WTC11 (cell line): ENCODE measurements at regions not wholly inside any gene's neighbourhood (a gene's known extent, or its start where the extent isn't known, plus 50 kb on each side); places are given as distances from the start of the nearest gene placed in this dataset.

ENCODE experiments used
- ATAC-seq: fragments of 200-7000 bp; cut with Tn5 transposase; 2 replicates; pipeline ENCODE4 v1.10.0; 2021; ENCODE audit warnings: mild to moderate bottlenecking, moderate library complexity
- CTCF ChIA-PET: fragments of 300-600 bp; sonication (Branson Sonifier 250); formaldehyde crosslinking; loops from one replicate; lab custom pipeline; 2021; ENCODE audit warnings: antibody characterized with exemption; lab: Charles Lee
- POLR2A ChIA-PET: fragments of 350-600 bp; sonication (Branson Sonifier 250); formaldehyde crosslinking; loops from one replicate; lab custom pipeline; 2021; ENCODE audit warnings: antibody characterized with exemption; lab: Charles Lee
- DNase-seq: peaks from one replicate; pipeline ENCODE4 v3.0.0; 2021; ENCODE audit warnings: low spot score
- H3K27ac Mint-ChIP-seq: 2 replicates; pipeline ENCODE4 v1.8.0; 2021; ENCODE audit warnings: mixed read lengths
- H3K27me3 Mint-ChIP-seq: 2 replicates; pipeline ENCODE4 v1.8.0; 2021; ENCODE audit warnings: low read depth, mild to moderate bottlenecking, moderate library complexity, mixed read lengths
- H3K36me3 Mint-ChIP-seq: 2 replicates; pipeline ENCODE4 v1.8.0; 2021; ENCODE audit warnings: mixed read lengths
- H3K4me1 Mint-ChIP-seq: 2 replicates; pipeline ENCODE4 v1.8.0; 2022; ENCODE audit warnings: mixed read lengths
- H3K4me3 Mint-ChIP-seq: 2 replicates; pipeline ENCODE4 v1.8.0; 2021; ENCODE audit warnings: mild to moderate bottlenecking, moderate library complexity, mixed read lengths
- H3K9me3 Mint-ChIP-seq: 2 replicates; pipeline ENCODE4 v1.8.0; 2021; ENCODE audit warnings: mixed read lengths
- CBFB ChIP-seq: sonication (generic); formaldehyde crosslinking; IDR thresholded peaks from 2 replicates; pipeline ENCODE4 v1.8.1; 2022; ENCODE audit warnings: mild to moderate bottlenecking, low read depth, missing genetic modification reagents
- CDX4 ChIP-seq: fragments of 250-450 bp; sonication (Bioruptor Pico); IDR thresholded peaks from 2 replicates; pipeline ENCODE4 v1.9.0; 2021; ENCODE audit warnings: moderate library complexity, mild to moderate bottlenecking, inconsistent platforms, borderline replicate concordance
- CREB1 ChIP-seq: sonication (generic); formaldehyde crosslinking; IDR thresholded peaks from 2 replicates; pipeline ENCODE4 v1.8.0; 2023; ENCODE audit warnings: mild to moderate bottlenecking, missing genetic modification reagents
- CREM ChIP-seq: sonication (generic); formaldehyde crosslinking; IDR thresholded peaks from 2 replicates; pipeline ENCODE4 v1.8.1; 2022; ENCODE audit warnings: mild to moderate bottlenecking, missing genetic modification reagents, moderate library complexity
- EMX1 ChIP-seq: fragments of 250-450 bp; sonication (Bioruptor Pico); IDR thresholded peaks from 2 replicates; pipeline ENCODE4 v1.8.0; 2021; ENCODE audit warnings: mild to moderate bottlenecking
- FOXP1 ChIP-seq: sonication (generic); formaldehyde crosslinking; IDR thresholded peaks from 2 replicates; pipeline ENCODE4 v1.8.0; 2022; ENCODE audit warnings: missing genetic modification reagents, mild to moderate bottlenecking, moderate library complexity, borderline replicate concordance
- GRHL2 ChIP-seq: fragments of 250-450 bp; sonication (Bioruptor Pico); IDR thresholded peaks from 2 replicates; pipeline ENCODE4 v1.8.0; 2022; ENCODE audit warnings: mild to moderate bottlenecking, moderate library complexity; ENCODE audit not compliant: insufficient replicate concordance, severe bottlenecking
- HMGA2 ChIP-seq: fragments of 250-450 bp; sonication (Bioruptor Pico); IDR thresholded peaks from 2 replicates; pipeline ENCODE4 v1.4.0; 2021; ENCODE audit warnings: mild to moderate bottlenecking, moderate library complexity
- IRF2 ChIP-seq: sonication (generic); formaldehyde crosslinking; IDR thresholded peaks from 2 replicates; pipeline ENCODE4 v1.8.0; 2022; ENCODE audit warnings: low read depth, missing genetic modification reagents, borderline replicate concordance
- KAT7 ChIP-seq: sonication (generic); formaldehyde crosslinking; IDR thresholded peaks from 2 replicates; pipeline ENCODE4 v1.8.1; 2023; ENCODE audit warnings: missing genetic modification reagents, mild to moderate bottlenecking, borderline replicate concordance
- MXD4 ChIP-seq: fragments of 250-450 bp; sonication (Bioruptor Pico); IDR thresholded peaks from 2 replicates; pipeline ENCODE4 v1.8.0; 2021; ENCODE audit warnings: mild to moderate bottlenecking, moderate library complexity, borderline replicate concordance
- NFATC4 ChIP-seq: fragments of 250-450 bp; sonication (Bioruptor Pico); IDR thresholded peaks from 2 replicates; pipeline ENCODE4 v1.9.0; 2021; ENCODE audit warnings: mild to moderate bottlenecking
- NR2C2 ChIP-seq: sonication (generic); formaldehyde crosslinking; IDR thresholded peaks from 2 replicates; pipeline ENCODE4 v1.8.0; 2022; ENCODE audit warnings: mild to moderate bottlenecking, missing genetic modification reagents
- OVOL2 ChIP-seq: fragments of 250-450 bp; sonication (Bioruptor Pico); IDR thresholded peaks from 2 replicates; pipeline ENCODE4 v1.9.0; 2021; ENCODE audit warnings: mild to moderate bottlenecking, borderline replicate concordance
- SMAD4 ChIP-seq: sonication (generic); formaldehyde crosslinking; IDR thresholded peaks from 2 replicates; pipeline ENCODE4 v1.8.0; 2022; ENCODE audit warnings: mild to moderate bottlenecking, missing genetic modification reagents
- SOX15 ChIP-seq: fragments of 250-450 bp; sonication (Bioruptor Pico); IDR thresholded peaks from 2 replicates; pipeline ENCODE4 v1.9.0; 2021; ENCODE audit warnings: mild to moderate bottlenecking
- TEAD1 ChIP-seq: sonication (generic); formaldehyde crosslinking; IDR thresholded peaks from 2 replicates; pipeline ENCODE4 v1.8.0; 2022; ENCODE audit warnings: mild to moderate bottlenecking, missing genetic modification reagents
- ZNF138 ChIP-seq: sonication (generic); formaldehyde crosslinking; conservative IDR thresholded peaks from 2 replicates; pipeline ENCODE4 v1.8.1; 2022; ENCODE audit warnings: mild to moderate bottlenecking, moderate library complexity, missing genetic modification reagents
- ZNF263 ChIP-seq: sonication (generic); formaldehyde crosslinking; IDR thresholded peaks from 2 replicates; pipeline ENCODE4 v1.8.1; 2022; ENCODE audit warnings: low read depth, mild to moderate bottlenecking, moderate library complexity, missing genetic modification reagents
- ZNF423 ChIP-seq: fragments of 250-450 bp; sonication (Bioruptor Pico); IDR thresholded peaks from 2 replicates; pipeline ENCODE4 v2.1.2; 2022; ENCODE audit warnings: mild to moderate bottlenecking, moderate library complexity
- TF ChIP-seq, protein P1 (sequence below): sonication (generic); formaldehyde crosslinking; IDR thresholded peaks from 2 replicates; pipeline ENCODE4 v1.8.0; 2022; ENCODE audit warnings: mild to moderate bottlenecking, missing genetic modification reagents
- TF ChIP-seq, protein P2 (sequence below): sonication (generic); formaldehyde crosslinking; IDR thresholded peaks from 2 replicates; pipeline ENCODE4 v1.8.0; 2023; ENCODE audit warnings: missing genetic modification reagents
- TF ChIP-seq, protein P3 (sequence below): sonication (generic); formaldehyde crosslinking; IDR thresholded peaks from 2 replicates; pipeline ENCODE4 v1.8.0; 2022; ENCODE audit warnings: mild to moderate bottlenecking, missing genetic modification reagents
- TF ChIP-seq, protein P4 (sequence below): sonication (generic); formaldehyde crosslinking; IDR thresholded peaks from 2 replicates; pipeline ENCODE4 v1.8.1; 2023; ENCODE audit warnings: mild to moderate bottlenecking, missing genetic modification reagents, moderate library complexity
- TF ChIP-seq, protein P5 (sequence below): sonication (generic); formaldehyde crosslinking; IDR thresholded peaks from 2 replicates; pipeline ENCODE4 v1.8.1; 2022; ENCODE audit warnings: missing genetic modification reagents, borderline replicate concordance

DNA sequence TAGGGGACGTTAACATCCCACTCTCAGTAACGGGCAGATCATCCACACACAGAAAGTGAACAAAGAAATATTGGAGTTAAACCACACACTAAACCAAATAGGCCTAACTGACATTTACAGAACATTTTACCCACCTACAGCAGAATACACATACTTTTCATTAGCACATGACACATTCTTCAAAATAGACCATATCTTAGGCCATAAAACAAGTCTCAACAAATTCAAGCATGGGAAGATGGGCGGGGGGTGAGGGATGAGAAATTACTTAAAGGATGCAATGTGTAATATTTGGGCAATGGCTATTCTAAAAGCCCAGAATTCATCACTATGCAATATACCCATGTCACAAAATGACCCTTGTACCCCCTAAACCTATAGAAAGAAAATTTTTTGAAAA, 226.2 kb downstream of the ATPSCKMT start:
- ChIA-PET CTCF (no interaction called here), POLR2A (no interaction called here)
- Mint-ChIP-seq H3K4me3 (no peak overlapping the region), H3K27me3 (no peaks in the 10 kb centered on the region), H3K36me3 (peaks cover 18% of the 10 kb centered on the region), H3K4me1 (no peaks in the 10 kb centered on the region), H3K27ac (no peak overlapping the region), H3K9me3 (peaks cover 46% of the 10 kb centered on the region)
- ATAC-seq (no peak), DNase-seq (no peak)
- TF ChIP-seq CREB1 (CRISPR knock-in tag) (no peak), CDX4 (CRISPR knock-in tag) (no peak), EMX1 (CRISPR knock-in tag) (no peak), MXD4 (CRISPR knock-in tag) (no peak), GRHL2 (CRISPR knock-in tag) (no peak), NR2C2 (CRISPR knock-in tag) (no peak), HMGA2 (no peak), ZNF423 (no peak), TEAD1 (CRISPR knock-in tag) (no peak), ZNF138 (CRISPR knock-in tag) (no peak)
- TF ChIP-seq, protein P1, sequence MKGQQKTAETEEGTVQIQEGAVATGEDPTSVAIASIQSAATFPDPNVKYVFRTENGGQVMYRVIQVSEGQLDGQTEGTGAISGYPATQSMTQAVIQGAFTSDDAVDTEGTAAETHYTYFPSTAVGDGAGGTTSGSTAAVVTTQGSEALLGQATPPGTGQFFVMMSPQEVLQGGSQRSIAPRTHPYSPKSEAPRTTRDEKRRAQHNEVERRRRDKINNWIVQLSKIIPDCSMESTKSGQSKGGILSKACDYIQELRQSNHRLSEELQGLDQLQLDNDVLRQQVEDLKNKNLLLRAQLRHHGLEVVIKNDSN (CRISPR knock-in tag) = no peak

DNA sequence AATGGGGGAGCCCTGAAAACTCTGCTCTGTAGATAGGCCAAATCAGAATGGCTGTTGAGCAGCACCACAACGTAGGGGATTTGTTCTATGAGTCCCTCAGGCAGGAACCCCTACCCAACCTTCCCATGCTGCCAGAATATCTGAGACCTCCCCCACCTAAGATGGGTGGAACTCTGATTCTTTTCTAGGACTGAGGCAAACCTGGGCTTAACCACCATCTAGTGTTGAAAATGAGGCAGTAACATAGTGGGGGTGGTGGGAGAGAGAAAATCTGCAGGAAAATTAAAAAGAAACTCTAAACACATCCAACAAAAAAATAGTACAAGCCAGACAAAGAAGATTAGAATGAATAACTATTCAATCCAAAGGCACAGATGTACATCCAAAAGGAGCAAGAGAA, 228.4 kb downstream of the ATPSCKMT start:
- Mint-ChIP-seq H3K4me1 (peaks cover 4% of the 10 kb centered on the region; the same call in 1 of the 2 replicates), H3K27ac (no peak overlapping the region), H3K9me3 (peaks cover 42% of the 10 kb centered on the region), H3K36me3 (peaks cover 14% of the 10 kb centered on the region), H3K27me3 (no peaks in the 10 kb centered on the region), H3K4me3 (no peak overlapping the region)
- TF ChIP-seq, protein P2, sequence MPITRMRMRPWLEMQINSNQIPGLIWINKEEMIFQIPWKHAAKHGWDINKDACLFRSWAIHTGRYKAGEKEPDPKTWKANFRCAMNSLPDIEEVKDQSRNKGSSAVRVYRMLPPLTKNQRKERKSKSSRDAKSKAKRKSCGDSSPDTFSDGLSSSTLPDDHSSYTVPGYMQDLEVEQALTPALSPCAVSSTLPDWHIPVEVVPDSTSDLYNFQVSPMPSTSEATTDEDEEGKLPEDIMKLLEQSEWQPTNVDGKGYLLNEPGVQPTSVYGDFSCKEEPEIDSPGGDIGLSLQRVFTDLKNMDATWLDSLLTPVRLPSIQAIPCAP = no peak
- TF ChIP-seq, protein P3, sequence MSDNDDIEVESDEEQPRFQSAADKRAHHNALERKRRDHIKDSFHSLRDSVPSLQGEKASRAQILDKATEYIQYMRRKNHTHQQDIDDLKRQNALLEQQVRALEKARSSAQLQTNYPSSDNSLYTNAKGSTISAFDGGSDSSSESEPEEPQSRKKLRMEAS (CRISPR knock-in tag) = no peak
- TF ChIP-seq NFATC4 = no peak
- no peak for TF ChIP-seq IRF2 (CRISPR knock-in tag)
- no peak for TF ChIP-seq CREM (CRISPR knock-in tag)
- no peak for TF ChIP-seq SMAD4 (CRISPR knock-in tag)
- TF ChIP-seq, protein P1 (CRISPR knock-in tag) = no peak
- TF ChIP-seq, protein P4, sequence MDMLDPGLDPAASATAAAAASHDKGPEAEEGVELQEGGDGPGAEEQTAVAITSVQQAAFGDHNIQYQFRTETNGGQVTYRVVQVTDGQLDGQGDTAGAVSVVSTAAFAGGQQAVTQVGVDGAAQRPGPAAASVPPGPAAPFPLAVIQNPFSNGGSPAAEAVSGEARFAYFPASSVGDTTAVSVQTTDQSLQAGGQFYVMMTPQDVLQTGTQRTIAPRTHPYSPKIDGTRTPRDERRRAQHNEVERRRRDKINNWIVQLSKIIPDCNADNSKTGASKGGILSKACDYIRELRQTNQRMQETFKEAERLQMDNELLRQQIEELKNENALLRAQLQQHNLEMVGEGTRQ = no peak
- TF ChIP-seq EMX1 (CRISPR knock-in tag) = no peak
- TF ChIP-seq CBFB (CRISPR knock-in tag) = no peak
- no peak for TF ChIP-seq FOXP1 (CRISPR knock-in tag)
- no peak for TF ChIP-seq ZNF263 (CRISPR knock-in tag)
- TF ChIP-seq, protein P5, sequence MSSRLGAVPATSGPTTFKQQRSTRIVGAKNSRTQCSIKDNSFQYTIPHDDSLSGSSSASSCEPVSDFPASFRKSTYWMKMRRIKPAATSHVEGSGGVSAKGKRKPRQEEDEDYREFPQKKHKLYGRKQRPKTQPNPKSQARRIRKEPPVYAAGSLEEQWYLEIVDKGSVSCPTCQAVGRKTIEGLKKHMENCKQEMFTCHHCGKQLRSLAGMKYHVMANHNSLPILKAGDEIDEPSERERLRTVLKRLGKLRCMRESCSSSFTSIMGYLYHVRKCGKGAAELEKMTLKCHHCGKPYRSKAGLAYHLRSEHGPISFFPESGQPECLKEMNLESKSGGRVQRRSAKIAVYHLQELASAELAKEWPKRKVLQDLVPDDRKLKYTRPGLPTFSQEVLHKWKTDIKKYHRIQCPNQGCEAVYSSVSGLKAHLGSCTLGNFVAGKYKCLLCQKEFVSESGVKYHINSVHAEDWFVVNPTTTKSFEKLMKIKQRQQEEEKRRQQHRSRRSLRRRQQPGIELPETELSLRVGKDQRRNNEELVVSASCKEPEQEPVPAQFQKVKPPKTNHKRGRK = no peak
- no peak for TF ChIP-seq GRHL2 (CRISPR knock-in tag)
- no peak for TF ChIP-seq OVOL2 (CRISPR knock-in tag)
- no peak for TF ChIP-seq SOX15 (CRISPR knock-in tag)
- TF ChIP-seq KAT7 (CRISPR knock-in tag) = no peak
- ChIA-PET CTCF (interaction anchor here (1.4 kb wide), 1 partner anchor 9 kb away, joined by 4 read pairs; no protein-coding TSS in a partner anchor), POLR2A (no interaction called here)
- DNase-seq = no peak
- ATAC-seq = peak; percentile 65
